Kidney (tissue), 13 donors: ENCODE measurements at regions not wholly inside any gene's neighbourhood (a gene's known extent, or its start where the extent isn't known, plus 50 kb on each side); places are given as distances from the start of the nearest gene placed in this dataset.
A peak's percentile ranks its signal among the peaks of the same experiment; 100 is the strongest.

Experiments
- DNase-seq, 5 donors: peaks; one replicate each; pipeline ENCODE4 v3.0.0-alpha.2; 2013 to 2020
- FAIRE-seq: peaks from 2 replicates; lab custom pipeline; 2012; peaks lifted over from hg19 to GRCh38; lab: Jason Lieb, UNC
- H3K27ac ChIP-seq, 2 donors: one replicate each; pipeline ENCODE4 v1.7.0; 2013; ENCODE audit warnings: low read depth in 2 of 2, low read length in 2 of 2, inconsistent platforms in 1 of 2
- H3K27me3 ChIP-seq: one replicate; pipeline ENCODE4 v1.7.1; 2013; ENCODE audit warnings: low read length, inconsistent platforms; ENCODE audit not compliant: control insufficient read depth, insufficient read depth
- H3K36me3 ChIP-seq, 3 donors: one replicate each; pipeline versions ENCODE4 v1.7.0 to v1.7.1; 2013; ENCODE audit warnings: low read length in 3 of 3, control low read depth in 1 of 3, inconsistent platforms in 1 of 3; ENCODE audit not compliant: insufficient read depth in 3 of 3, control insufficient read depth in 2 of 3
- H3K4me1 ChIP-seq, 3 donors: one replicate each; pipeline versions ENCODE4 v1.7.0 to v1.7.1; 2013; ENCODE audit warnings: low read length in 3 of 3, inconsistent platforms in 1 of 3, low read depth in 1 of 3; ENCODE audit not compliant: control insufficient read depth in 2 of 3, insufficient read depth in 2 of 3
- H3K4me3 ChIP-seq, 3 donors: one replicate each; pipeline versions ENCODE4 v1.7.0 to v1.8.1; 2013; ENCODE audit warnings: low read length in 3 of 3, control low read depth in 1 of 3, inconsistent platforms in 1 of 3
- H3K9ac ChIP-seq, 3 donors: one replicate each; pipeline versions ENCODE4 v1.7.0 to v1.7.1; 2013; ENCODE audit warnings: low read length in 3 of 3, control low read depth in 1 of 3, inconsistent platforms in 1 of 3
- H3K9me3 ChIP-seq, 3 donors: one replicate each; pipeline versions ENCODE4 v1.7.0 to v1.7.1; 2013; ENCODE audit warnings: low read length in 3 of 3, control low read depth in 1 of 3, inconsistent platforms in 1 of 3; ENCODE audit not compliant: control insufficient read depth in 2 of 3, insufficient read depth in 1 of 3
- CTCF ChIP-seq: IDR thresholded peaks from 3 replicates; pipeline ENCODE4 v1.5.1; 2012; ENCODE audit warnings: mild to moderate bottlenecking, moderate library complexity, borderline replicate concordance; ENCODE audit not compliant: insufficient read depth; ENCODE audit errors: extremely low read depth
- intact Hi-C: fragments of 100-400 bp; cut with DNase I; formaldehyde crosslinking; loops from one replicate; pipeline ENCODE4 v1.11.1; 2022
- donor health status: control.
- donor health status: control.
- donor health status: control.
- donor health status: control.
- donor health status: control.
- donor health status: DM: yes; HTN: yes; CAD: no.
- donor health status: Normal renal cell carcinoma (clear cell type).

GRCh38 chr2:65739927-65740326 lies 307.5 kb upstream of the SPRED2 start:
- H3K36me3 ChIP-seq: no peaks in the 10 kb centered on the region
- no peak for TF ChIP-seq CTCF
- no peak overlapping the region for H3K9ac ChIP-seq
- intact Hi-C loops: no loop called here
- DNase-seq (no peak), FAIRE-seq (no peak)
- H3K4me1 ChIP-seq: no peaks in the 10 kb centered on the region
- no peak overlapping the region for H3K27ac ChIP-seq
- no peak overlapping the region for H3K4me3 ChIP-seq
- H3K9me3 ChIP-seq: no peaks in the 10 kb centered on the region
- no peaks in the 10 kb centered on the region for H3K27me3 ChIP-seq

GRCh38 chr2:65737452-65738011 lies 305.1 kb upstream of the SPRED2 start:
- intact Hi-C loops: no loop called here
- no peak overlapping the region for H3K27ac ChIP-seq
- no peaks in the 10 kb centered on the region for H3K4me1 ChIP-seq
- FAIRE-seq (no peak), DNase-seq (no peak)
- H3K9me3 ChIP-seq: no peaks in the 10 kb centered on the region
- no peaks in the 10 kb centered on the region for H3K36me3 ChIP-seq
- no peak overlapping the region for H3K9ac ChIP-seq
- no peaks in the 10 kb centered on the region for H3K27me3 ChIP-seq
- no peak overlapping the region for H3K4me3 ChIP-seq
- TF ChIP-seq CTCF: no peak

- intact Hi-C loops: no loop called here
- H3K27me3 ChIP-seq: no peaks in the 10 kb centered on the region
These were observed 299.1 kb upstream of the SPRED2 start for GRCh38 chr2:65731476-65731875.

More at GRCh38 chr2:65731476-65731875, 299.1 kb upstream of the SPRED2 start:
- H3K9ac ChIP-seq: no peak overlapping the region
- H3K27ac ChIP-seq: no peak overlapping the region
- no peaks in the 10 kb centered on the region for H3K4me1 ChIP-seq
- peak in 4 of 5 donors; percentile 37 to 64 (median 47) for DNase-seq
- no peak overlapping the region for H3K4me3 ChIP-seq
- TF ChIP-seq CTCF: no peak
- no peak for FAIRE-seq
- no peaks in the 10 kb centered on the region for H3K36me3 ChIP-seq
- H3K9me3 ChIP-seq: no peaks in the 10 kb centered on the region
